GM12864 (cell line): ENCODE measurements at regions not wholly inside any gene's neighbourhood (a gene's known extent, or its start where the extent isn't known, plus 50 kb on each side); places are given as distances from the start of the nearest gene placed in this dataset.

Source experiments
- DNase-seq: peaks from one replicate; pipeline ENCODE4 v3.0.0-alpha.2; 2011; ENCODE audit warnings: low read depth
- H3K4me3 ChIP-seq: 2 replicates; pipeline ENCODE4 v1.5.1; 2011; ENCODE audit warnings: mild to moderate bottlenecking, low read depth, low read length, control low read depth
- CTCF ChIP-seq: IDR thresholded peaks from 2 replicates; pipeline ENCODE4 v1.5.1; 2011; ENCODE audit warnings: low read depth, mild to moderate bottlenecking, moderate library complexity, low read length, control low read depth, inconsistent platforms; ENCODE audit errors: missing control alignments

- H3K4me3 ChIP-seq = no peak overlapping the region
- TF ChIP-seq CTCF = no peak
- no peak for DNase-seq
These were observed 354.6 kb upstream of the CDH11 start for GRCh38 chr16:65476448-65476955.

- no peak for DNase-seq
- no peak overlapping the region for H3K4me3 ChIP-seq
- no peak for TF ChIP-seq CTCF
These were observed 351.8 kb upstream of the CDH11 start for GRCh38 chr16:65473699-65474098.

GRCh38 chr16:65469116-65469515 lies 347.3 kb upstream of the CDH11 start:
- H3K4me3 ChIP-seq = no peak overlapping the region
- no peak for DNase-seq
- TF ChIP-seq CTCF = no peak

- no peak for TF ChIP-seq CTCF
- no peak overlapping the region for H3K4me3 ChIP-seq
- no peak for DNase-seq
These were observed 346.3 kb upstream of the CDH11 start for GRCh38 chr16:65468133-65468532.

- TF ChIP-seq CTCF = no peak
- H3K4me3 ChIP-seq = no peak overlapping the region
- no peak for DNase-seq
These were observed 341.9 kb upstream of the CDH11 start for GRCh38 chr16:65463652-65464260.

- no peak for DNase-seq
- H3K4me3 ChIP-seq = no peak overlapping the region
- no peak for TF ChIP-seq CTCF
These were observed 335.2 kb upstream of the CDH11 start for GRCh38 chr16:65457084-65457483.

GRCh38 chr16:65455761-65456160 lies 333.9 kb upstream of the CDH11 start:
- no peak for DNase-seq
- TF ChIP-seq CTCF = no peak
- H3K4me3 ChIP-seq = no peak overlapping the region
